ENCODE measurements at regions not wholly inside any gene's neighbourhood (a gene's known extent, or its start where the extent isn't known, plus 50 kb on each side); places are given as distances from the start of the nearest gene placed in this dataset.

GRCh38 chr7:142546452-142546851 lies 202.8 kb upstream of the PRSS1 start:
- no peak overlapping the region for H3K4me3 Mint-ChIP-seq
- H3K36me3 ChIP-seq (ENCODE audit: insufficient read depth): no peaks in the 10 kb centered on the region
- no peaks in the 10 kb centered on the region for H3K4me1 ChIP-seq (ENCODE audit: insufficient read depth)
- H3K27me3 Mint-ChIP-seq (ENCODE audit: insufficient read depth, low read depth, poor library complexity): peaks cover 4% of the 10 kb centered on the region
- no peak overlapping the region for H3K4me2 ChIP-seq
- no peaks in the 10 kb centered on the region for H3K4me1 Mint-ChIP-seq
- no peak overlapping the region for H3K27ac ChIP-seq (ENCODE audit: low read depth)
- DNase-seq (ENCODE audit: low spot score) (no peak), ATAC-seq (no peak)
- H3K79me2 ChIP-seq (replicated peaks; ENCODE audit: insufficient read depth): no peaks in the 10 kb centered on the region
- no peak overlapping the region for H3K27ac Mint-ChIP-seq
- no peaks in the 10 kb centered on the region for H4K20me1 ChIP-seq (replicated peaks; ENCODE audit: insufficient read depth)
- no peaks in the 10 kb centered on the region for H3F3A ChIP-seq (replicated peaks; ENCODE audit: low read depth)
- H3K9me2 ChIP-seq (ENCODE audit: insufficient read depth): no peaks in the 10 kb centered on the region
- TF ChIP-seq CREB1 (CRISPR knock-in tag; IDR thresholded peaks at IDR 0.05; ENCODE audit: low read depth): no peak
- no peak for TF ChIP-seq NANOG (IDR thresholded peaks at IDR 0.05; ENCODE audit: borderline replicate concordance)
- TF ChIP-seq ZNF331 (CRISPR knock-in tag; IDR thresholded peaks at IDR 0.05; ENCODE audit: low read depth): no peak
- TF ChIP-seq EZH2phosphoT487 (IDR thresholded peaks at IDR 0.05; ENCODE audit: unreplicated experiment): no peak
- TF ChIP-seq CTCF (conservative IDR thresholded peaks at IDR 0.05; ENCODE audit: low read depth in 2 of 2): no peak
- no peak for TF ChIP-seq ETS1 (IDR thresholded peaks at IDR 0.05)
- no peak for TF ChIP-seq JUNB (IDR thresholded peaks at IDR 0.05; ENCODE audit: unreplicated experiment)
- TF ChIP-seq POLR2AphosphoS5 (IDR thresholded peaks at IDR 0.05; ENCODE audit: low read depth): no peak
- TF ChIP-seq ZNF462 (CRISPR knock-in tag; IDR thresholded peaks at IDR 0.05): no peak
- no peak for TF ChIP-seq EZH2 (IDR thresholded peaks at IDR 0.05; ENCODE audit: low read depth, unreplicated experiment)
- no peak overlapping the region for H3K4me3 ChIP-seq
- no peaks in the 10 kb centered on the region; the same call in 2 of the 3 replicates for H3K9me3 Mint-ChIP-seq
- H3K36me3 Mint-ChIP-seq (ENCODE audit: low read depth): no peaks in the 10 kb centered on the region
- H2AFZ ChIP-seq: no peak overlapping the region
- no peaks in the 10 kb centered on the region for H3K27me3 ChIP-seq (ENCODE audit: insufficient read depth)

Data from GM23338 (cell line).